ENCODE measurements at regions not wholly inside any gene's neighbourhood (a gene's known extent, or its start where the extent isn't known, plus 50 kb on each side); places are given as distances from the start of the nearest gene placed in this dataset.
A peak's percentile ranks its signal among the peaks of the same experiment; 100 is the strongest.

- no peaks in the 10 kb centered on the region for H3K4me1 Mint-ChIP-seq
- TF ChIP-seq CTCF (IDR thresholded peaks at IDR 0.05) = no peak
- H3K27ac Mint-ChIP-seq = peak overlapping the region; percentile 36
Measured at GRCh38 chr13:36612230-36612629, 61.6 kb upstream of the SERTM1 start.

GRCh38 chr13:36616706-36617105 lies 57.1 kb upstream of the SERTM1 start:
- Mint-ChIP-seq H3K4me1 (no peaks in the 10 kb centered on the region), H3K9me3 (peaks cover 11% of the 10 kb centered on the region), H3K27me3 (ENCODE audit: low read depth, poor library complexity) (peaks cover 14% of the 10 kb centered on the region), H3K27ac (no peak overlapping the region), H3K4me3 (no peak overlapping the region), H3K36me3 (ENCODE audit: low read depth) (peaks cover 4% of the 10 kb centered on the region)
- DNase-seq = no peak
- no peak for TF ChIP-seq CTCF (IDR thresholded peaks at IDR 0.05)

More at GRCh38 chr13:36612230-36612629, 61.6 kb upstream of the SERTM1 start:
- Mint-ChIP-seq H3K4me3 (no peak overlapping the region), H3K27me3 (ENCODE audit: low read depth, poor library complexity) (peaks cover 11% of the 10 kb centered on the region), H3K36me3 (ENCODE audit: low read depth) (no peaks in the 10 kb centered on the region), H3K9me3 (no peaks in the 10 kb centered on the region)
- DNase-seq = no peak

- DNase-seq = no peak
- Mint-ChIP-seq H3K36me3 (ENCODE audit: low read depth) (peaks cover 4% of the 10 kb centered on the region), H3K27ac (no peak overlapping the region), H3K27me3 (ENCODE audit: low read depth, poor library complexity) (peaks cover 7% of the 10 kb centered on the region), H3K9me3 (peaks cover 11% of the 10 kb centered on the region), H3K4me3 (no peak overlapping the region), H3K4me1 (peaks cover 4% of the 10 kb centered on the region)
- no peak for TF ChIP-seq CTCF (IDR thresholded peaks at IDR 0.05)
Measured at GRCh38 chr13:36619535-36619934, 54.3 kb upstream of the SERTM1 start.

Measured in nephron progenitor cell (in vitro differentiated cells).